ENCODE measurements at regions not wholly inside any gene's neighbourhood (a gene's known extent, or its start where the extent isn't known, plus 50 kb on each side); places are given as distances from the start of the nearest gene placed in this dataset.

DNA sequence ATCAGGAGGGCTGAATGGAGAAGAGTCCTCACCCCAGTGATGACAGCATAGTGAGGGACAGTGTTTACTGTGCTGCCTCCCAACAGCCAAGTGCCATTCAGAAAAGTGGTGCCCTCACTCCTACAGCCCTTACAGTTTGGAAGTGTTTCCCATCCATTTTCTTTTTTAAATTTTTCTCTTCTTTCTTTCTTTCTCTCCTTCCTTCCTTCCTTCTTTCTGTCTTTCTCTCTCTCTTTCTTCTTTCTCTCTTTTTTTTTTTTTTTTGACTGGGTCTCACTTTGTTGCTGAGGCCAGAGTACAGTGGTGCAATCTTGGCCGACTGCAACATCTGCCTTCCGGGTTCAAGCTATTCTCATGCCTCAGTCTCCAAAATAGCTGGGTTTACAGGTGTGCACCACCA is 755.3 kb downstream of the UQCRFS1 start:
- TF ChIP-seq CTCF (IDR thresholded peaks at IDR 0.05), result no peak
- TF ChIP-seq POLR2A (IDR thresholded peaks at IDR 0.05), result no peak
